HG03108 (cell line): ENCODE measurements at regions not wholly inside any gene's neighbourhood (a gene's known extent, or its start where the extent isn't known, plus 50 kb on each side); places are given as distances from the start of the nearest gene placed in this dataset.

ENCODE experiments used
- ATAC-seq: cut with Tn5 transposase; IDR thresholded peaks from one replicate; pipeline ENCODE4 v1.9.1; 2021; ENCODE audit warnings: moderate library complexity; ENCODE audit not compliant: unreplicated experiment

DNA sequence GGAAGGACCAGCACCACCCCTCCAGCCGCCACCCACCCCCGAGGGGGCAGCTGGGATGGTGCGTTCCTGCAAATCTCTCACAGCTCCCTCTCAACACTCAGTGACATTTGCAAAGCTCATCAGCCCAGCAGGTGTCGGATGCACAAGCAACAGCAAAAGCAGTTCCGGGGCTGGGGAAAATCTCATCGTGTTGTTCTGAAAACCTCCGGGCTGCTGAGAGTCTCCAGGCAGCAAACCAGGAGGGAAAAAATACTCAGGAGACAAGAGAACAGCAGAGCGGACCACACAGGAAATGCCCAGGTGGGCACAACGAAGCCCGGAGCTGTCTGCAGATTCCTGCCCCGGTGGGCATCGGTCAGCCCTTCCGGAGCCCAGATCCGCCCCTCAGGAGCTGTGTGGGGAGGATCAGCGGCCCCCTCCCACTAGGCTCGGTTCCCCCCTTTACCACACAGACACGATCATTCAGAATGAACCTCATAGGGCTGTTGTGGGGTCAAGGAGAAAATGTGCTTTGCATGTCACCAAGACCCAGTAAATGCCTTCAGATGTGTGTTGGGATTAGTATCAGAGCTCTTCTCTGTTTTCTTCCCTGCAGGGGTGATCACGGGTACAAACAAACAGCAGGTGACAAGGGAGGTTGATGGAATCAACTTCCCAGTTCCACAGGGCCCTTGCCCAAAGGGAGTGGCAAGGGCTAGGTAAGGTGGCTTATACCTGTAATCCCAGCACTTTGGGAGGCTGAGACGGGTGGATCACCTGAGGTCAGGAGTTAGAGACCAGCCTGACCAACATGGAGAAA, 127.0 kb upstream of the TIAM1 start:
- ATAC-seq = no peak

DNA sequence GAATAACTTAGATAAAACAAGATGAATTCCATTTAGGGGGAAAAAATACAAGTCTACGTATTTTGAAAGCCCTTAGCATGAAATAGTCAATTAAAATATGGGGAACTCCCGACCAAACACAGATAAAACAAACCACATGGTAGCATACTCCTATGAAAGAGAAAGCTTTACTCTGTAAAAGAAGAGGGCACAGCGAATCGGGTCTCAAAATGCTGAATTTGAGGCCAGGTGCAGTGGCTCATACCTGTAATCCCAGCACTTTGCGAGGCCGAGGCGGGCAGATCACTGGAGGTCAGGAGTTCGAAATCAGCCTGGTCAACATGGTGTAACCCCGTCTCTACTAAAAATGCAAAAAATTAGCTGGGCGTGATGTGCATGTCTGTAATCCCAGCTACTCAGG, 116.9 kb upstream of the TIAM1 start:
- no peak for ATAC-seq

DNA sequence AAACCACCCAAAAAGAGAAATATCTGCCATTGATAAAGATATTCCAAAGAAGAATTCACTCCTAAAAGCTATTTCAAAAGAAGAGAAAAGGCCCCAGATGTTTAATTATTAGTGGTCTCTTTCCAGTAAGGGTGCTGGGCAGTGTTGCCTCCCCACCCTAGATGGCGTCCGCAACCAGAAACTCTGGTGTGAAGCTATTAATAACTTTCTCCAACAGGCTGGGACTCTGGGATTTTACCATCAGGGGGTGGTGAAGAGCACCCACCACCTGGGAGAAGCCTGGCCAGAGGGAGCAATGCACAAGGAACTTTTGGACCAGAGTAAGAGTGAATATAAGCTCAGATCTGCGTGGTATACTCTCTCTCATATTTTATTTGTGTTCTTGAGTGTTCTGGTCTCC, 115.4 kb upstream of the TIAM1 start:
- ATAC-seq = no peak

DNA sequence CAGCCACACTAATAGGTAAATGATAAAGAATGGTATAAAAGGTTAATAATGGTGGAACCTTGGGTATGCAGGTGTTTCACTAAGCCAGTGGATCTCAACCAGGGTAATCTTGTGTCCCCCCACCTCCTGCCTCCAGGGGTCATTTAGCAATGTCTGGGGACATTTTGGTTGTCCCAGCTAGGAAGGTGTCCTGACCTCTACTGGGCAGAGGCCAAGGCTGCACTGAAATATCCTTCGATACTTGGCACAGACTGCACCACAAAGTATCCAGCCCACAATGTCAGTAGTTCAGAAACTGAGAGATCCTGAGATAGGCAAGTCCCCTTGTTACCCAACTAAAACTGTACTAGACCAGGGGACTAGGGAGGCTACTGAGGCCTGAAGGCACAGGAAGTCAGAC, 113.6 kb upstream of the TIAM1 start:
- ATAC-seq = no peak

DNA sequence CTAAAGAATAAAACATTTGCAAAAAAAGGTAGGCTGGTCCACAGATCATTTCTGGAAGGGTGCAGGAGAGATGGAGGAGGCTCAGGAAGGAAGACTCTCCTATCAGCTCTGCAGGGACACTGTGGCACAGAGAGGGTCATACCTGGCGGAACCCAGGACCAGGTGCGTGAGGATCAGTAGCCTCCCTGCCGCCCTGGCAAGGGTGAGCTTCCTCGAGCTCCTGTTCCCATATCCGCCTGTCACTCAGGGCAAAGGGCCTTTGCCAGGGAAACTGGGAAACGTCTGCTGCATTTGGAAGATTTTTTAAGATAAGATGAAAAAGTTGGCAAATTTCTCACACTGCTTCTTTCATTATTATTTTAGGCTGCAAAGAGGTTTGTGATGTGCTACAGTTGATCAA, 112.1 kb upstream of the TIAM1 start:
- no peak for ATAC-seq

DNA sequence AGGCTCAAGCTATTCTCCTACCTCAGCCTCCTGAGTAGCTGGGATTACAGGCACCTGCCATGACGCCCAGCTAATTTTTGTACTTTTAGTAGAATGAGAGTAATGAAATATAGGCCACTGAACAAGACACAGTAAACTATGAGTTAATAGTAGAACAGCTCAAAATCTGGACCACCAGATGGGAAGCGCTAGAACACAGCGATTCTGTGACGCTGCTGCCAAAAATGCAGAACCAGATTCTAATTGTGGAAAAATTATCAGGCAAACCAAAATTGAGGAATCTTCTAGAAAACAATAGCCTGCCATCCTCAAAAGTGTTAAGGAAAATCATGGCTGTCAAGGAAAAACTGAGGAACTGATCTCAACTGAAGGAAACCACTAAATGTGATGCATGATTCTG, 111.4 kb upstream of the TIAM1 start:
- no peak for ATAC-seq

DNA sequence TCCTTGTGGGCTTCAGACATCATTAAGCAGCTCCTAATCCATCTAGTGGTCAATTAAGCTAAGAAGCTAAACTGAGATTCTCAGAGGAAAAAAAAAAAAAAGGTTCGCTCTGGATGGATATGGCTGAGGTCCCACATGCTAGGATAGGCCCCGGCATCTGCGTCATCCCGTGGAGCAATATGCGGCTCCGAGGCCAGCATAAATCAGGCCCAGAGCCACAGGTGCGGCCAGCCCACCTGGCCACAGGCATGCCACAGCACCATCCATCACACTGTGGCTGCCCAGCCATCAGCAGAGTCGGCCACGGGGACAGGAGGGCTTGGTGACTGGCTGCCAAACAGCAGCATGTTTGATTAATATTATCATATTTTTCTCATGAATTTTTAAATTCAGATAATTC, 106.9 kb upstream of the TIAM1 start:
- no peak for ATAC-seq

DNA sequence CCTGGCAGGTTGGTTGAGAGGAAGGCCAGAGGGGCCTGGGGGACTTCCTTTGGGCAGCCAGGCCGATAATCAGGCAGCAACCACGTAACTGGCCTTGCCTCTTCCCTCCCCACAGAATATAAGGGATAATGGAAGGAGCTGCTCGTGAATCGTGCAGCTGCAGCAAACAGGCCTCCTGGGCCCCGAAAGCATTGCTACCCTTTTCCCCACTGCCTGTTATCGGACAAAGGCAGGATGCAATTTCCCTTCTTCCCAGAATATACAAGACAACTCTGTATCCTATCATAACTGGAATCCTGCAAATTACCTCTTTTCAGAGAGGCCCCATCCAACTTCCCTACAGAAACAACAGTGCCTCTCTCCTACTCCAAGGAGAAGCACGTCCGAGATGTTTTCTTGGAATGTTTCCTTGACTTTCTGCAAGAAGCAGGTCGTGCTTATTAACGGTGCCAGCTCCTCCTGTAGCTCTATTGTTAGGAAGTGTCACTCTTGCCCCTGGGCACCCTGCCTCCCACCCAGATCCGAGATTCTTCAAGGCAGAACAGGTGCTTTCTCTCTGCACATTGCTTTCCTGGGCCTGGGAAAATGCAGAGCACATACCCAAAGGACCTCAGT, 106.0 kb upstream of the TIAM1 start:
- ATAC-seq = no peak

DNA sequence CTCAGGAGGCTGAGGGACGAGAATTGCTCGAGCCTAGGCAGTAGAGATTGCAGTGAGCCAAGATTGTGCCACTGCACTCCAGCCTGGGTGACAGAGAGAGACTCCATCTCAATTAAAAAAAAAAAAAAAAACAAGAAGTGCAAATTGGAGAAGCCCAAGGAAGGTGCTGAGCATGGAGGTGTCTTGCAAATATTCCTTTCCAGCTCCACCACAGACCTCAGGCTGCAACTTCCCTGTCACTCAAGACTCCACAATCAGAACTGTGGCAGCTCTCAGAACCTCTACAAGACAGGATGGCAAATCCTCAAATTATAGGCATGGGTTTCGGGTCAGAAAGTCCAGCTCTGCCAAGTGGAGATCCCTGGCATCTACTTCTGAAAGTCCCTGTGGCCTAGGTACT, 104.4 kb upstream of the TIAM1 start:
- ATAC-seq = no peak

DNA sequence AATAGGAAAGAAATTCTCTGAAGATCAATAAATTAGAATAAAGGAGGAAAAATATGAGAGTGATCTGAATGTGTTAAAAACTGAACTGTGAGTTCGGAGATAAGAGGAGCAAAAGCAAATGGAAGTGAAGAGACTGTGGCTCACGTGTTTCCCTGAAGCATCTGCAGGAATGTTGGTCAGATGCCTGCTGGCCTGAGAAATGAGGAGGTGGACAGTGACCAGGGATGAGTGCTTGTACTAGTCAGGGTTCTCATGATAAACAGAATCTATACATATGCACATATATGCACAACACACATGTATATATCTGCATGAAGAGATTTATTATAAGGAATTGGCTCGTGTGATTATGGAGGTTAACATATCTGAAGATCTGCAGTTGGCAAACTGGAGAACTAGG, 103.4 kb upstream of the TIAM1 start:
- ATAC-seq = no peak

DNA sequence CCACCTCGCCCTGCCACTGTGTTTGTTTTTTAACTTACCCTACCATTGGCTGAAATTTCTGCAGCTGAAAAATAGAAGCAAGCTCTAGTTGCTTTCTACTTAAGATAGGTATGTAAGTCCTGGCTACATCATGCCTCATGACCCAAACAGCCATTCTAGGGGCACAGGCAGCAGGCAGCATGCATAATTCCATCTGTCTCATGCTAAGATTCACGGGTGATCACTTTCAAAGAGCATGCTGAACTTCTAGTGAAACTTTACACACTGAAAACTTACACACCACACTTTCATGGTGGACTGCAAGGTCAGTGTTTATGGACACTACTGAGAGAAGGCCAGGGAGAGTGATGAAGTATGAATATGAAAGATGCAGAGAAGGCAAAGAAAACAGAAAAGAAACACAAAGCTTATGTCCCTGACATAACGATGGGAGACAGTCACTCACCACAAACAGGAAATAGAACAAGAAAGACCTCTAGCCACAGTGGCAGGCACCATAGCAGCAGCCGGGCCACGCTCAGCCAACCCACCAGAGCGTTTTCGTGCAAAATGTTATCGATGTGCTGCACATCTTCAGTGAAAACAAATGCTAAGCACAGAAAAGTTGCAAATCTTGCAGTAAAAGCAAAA, 102.3 kb upstream of the TIAM1 start:
- ATAC-seq = peak; percentile 69

DNA sequence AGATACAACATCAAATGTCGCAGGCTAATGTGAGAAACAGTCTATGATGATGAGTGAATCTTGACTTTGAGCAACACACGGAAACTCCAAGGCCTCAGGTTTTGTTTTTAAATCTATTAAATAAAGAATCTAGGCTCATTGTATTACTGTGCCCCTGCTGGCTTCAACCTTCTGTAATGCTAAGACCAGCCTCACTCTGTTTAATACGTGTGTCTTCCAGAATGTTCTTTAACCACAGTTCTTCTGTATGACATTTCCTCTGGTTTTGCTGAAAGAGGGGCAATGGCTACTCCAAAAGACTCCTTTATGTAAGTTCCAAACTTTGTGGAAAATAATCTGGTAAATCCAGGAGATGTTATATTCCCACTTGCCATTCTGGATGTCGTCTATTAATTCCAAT, 101.1 kb upstream of the TIAM1 start:
- no peak for ATAC-seq

DNA sequence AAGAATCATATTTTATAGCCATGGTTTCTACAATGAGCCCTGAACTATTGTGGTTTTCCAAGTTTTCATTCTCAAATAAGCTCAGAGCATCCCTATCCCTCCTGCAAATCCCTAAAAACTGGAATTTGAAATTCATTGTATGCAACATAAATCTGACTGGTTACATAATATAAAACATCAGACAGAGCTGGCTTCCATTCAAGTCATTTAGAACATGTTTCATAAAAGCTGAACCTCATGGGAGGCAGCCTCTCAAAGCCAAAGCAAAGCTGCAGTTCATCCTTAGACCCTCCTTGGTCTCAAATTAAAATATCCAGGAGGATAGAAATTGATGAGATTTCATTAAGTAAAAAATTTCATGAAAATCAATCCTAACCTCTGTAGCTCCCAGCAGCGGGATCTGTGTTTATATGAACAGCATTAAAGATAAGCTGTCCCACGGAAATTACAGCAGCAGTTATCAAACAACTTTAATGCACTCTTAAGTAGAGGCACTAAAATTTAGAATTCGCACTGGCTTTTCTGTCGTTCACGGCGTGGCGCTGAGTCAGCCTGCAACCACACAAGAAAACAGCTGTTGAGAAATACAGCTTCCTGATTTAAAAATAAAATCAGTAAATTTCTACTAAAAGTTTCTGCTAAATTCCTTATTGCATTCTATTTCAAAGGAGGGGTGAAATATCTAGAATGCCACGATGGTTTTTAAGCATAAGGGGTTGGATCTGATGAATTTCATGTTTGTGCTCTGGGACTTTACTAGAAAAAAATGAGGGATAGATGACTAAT, 99.9 kb upstream of the TIAM1 start:
- ATAC-seq = no peak

DNA sequence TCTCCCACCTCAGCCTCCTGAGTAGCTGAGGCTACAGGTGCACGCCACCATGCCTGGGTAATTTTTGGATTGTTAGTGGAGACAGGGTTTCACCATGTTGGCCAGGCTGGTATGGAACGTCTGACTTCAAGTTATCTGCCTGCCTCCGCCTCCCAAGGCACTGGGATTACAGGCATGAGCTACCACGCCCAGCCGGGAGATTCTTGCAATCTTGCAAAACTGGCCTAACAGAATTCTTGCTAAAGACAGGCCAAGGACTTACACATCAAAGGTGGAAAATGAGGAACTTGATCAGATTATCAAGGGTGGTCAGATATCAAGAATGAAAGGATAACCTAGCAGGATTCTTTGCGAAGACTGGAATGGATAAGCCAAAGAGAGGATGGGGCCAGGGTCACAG, 98.3 kb upstream of the TIAM1 start:
- no peak for ATAC-seq

DNA sequence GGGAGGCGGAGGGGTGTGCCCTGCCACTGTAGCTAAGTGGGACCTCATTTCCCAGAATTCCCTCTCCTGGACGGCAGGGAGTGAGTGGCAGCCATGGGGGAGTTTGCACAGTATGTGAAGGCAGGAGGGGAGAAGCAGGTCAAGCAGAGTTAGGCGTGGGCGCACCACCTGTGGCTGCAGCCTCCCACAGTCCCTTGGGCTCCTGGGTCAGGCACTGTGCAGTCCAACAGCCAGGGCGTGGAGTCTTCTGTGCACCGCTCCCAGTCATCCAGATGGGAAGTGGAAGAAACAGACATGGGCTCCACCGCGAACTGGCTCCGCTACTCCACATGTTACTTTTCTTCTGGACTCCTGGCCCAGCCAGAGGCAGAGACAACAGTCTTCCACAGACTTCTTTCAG, 85.4 kb upstream of the TIAM1 start:
- no peak for ATAC-seq

DNA sequence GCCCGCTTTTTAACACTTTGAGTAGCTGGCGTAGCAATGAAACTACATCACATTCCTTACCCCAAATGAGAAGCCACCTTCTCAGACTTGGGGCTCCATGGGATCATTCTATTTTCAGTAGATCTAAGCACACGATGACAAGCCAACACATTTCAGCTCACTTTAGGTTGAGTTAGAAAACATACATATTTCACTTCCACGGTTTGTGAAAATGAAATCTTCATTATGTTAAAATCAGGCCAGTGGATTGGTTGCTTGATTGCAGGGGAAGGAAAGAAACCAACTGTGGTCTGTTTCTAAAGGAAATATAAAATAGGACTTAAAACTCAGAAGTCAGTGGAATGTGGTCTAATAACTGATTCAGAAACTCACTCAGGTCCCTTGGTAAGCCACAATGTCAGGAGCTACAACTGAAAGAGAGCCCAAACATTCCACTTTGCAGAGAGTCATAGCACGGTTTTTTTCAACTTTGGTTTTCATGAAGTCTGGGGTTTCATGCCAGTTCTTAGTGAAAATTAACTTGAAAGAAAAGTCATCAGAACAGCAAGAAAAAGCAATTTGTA, 82.3 kb upstream of the TIAM1 start:
- ATAC-seq = no peak

DNA sequence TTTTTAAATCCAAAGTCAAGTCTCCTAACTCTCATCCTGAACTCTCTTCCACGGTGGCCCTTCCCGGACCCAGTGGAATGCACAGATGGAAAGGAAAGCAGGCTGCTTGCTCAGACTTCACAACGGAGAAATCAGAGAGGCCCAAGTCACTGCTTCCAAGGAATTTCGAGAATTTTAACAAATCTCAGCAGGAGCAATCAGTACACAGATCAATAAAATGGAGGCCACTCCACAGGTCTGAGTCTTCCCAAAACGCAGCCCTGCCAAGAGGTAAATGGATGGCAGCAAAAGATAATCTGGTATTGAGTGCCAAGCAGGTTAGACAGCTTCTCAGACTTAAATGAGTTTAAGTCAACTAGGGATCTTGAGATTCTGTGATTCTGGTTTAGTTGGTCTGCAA, 81.1 kb upstream of the TIAM1 start:
- no peak for ATAC-seq

DNA sequence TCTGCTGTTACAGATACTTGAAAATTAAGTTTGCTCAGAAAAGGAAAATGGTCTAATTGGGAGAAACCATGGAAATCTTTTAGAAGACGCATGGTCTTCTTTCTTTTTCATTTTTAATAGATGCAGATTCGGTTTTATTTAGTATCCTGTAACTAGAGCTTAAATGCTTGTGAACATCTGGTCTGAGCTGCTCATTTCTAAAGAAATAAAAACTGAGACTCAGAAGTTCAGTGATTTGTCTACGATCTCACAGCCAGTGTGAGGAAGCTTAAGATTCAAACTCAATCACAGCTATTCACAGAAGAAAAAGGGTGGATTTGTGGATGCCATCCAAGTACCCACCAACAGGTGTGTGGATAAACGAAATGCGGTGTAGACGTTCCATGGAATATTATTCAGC, 80.0 kb upstream of the TIAM1 start:
- no peak for ATAC-seq

DNA sequence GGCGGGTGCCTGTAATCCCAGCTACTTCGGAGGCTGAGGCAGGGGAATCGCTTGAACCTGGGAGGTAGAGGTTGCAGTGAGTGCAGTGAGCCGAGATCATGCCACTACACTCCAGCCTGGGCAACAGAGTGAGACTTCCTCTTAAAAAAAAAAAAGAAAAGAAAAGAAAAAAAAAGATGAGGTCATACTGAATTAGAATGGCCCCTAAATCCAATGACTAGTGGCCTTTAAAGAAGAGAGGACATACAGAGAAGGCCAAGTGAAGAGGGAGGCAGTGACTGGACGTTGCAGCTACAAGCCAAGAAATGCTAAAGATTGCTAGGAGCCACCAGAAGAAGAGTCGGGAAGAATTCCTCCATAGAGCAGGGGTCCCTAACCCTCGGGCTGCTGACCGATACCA, 76.9 kb upstream of the TIAM1 start:
- ATAC-seq = no peak

DNA sequence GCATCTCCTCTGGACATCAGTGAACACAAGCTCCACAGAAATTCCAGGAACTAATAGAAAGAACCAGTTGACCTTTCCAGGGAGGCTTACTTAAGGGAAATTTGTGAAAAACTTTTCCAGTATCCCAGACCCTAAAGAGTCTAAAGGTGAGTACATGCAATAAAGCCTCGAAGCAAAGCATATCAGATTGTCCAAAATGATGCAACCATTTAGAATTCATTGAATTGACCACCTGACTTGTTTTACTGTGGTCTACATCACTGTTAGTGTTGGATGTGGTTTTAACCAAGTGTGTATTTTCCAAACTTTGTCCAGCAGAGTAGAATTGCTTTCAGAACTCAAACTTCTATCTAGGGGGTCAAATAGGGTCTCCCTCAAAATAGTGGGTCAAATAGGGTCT, 76.3 kb upstream of the TIAM1 start:
- no peak for ATAC-seq

DNA sequence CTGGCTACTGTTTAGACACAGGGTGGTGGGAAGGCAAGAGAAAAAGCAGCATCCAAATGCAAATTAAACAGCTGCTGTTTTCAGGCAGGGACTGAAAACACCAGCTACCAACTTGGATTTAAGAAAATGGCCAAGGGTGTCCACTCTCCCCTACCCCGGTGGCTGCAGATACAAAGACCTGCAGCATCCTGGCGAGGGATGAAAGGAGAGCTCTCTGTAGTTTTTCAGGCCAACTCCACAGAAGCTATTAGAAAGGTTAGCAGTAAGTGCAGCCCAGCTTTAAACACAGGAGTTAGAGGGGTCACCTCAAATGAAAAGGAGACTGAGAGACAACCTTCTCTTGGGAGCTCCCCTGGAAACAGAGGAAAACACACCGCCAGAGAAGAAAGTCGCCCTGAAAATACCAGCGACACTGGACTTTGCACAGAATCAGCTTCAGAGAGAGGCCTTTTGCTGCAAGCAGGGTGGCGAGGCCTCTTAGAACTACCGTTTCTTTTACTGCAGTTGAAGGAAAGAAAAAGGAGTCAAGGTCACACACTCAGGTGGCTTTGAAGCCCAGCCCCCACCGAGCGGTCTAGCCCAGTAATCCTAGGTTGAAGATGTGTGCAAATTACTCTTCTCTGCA, 74.4 kb upstream of the TIAM1 start:
- no peak for ATAC-seq
